Body of pancreas (tissue), 4 donors: ENCODE measurements at regions not wholly inside any gene's neighbourhood (a gene's known extent, or its start where the extent isn't known, plus 50 kb on each side); places are given as distances from the start of the nearest gene placed in this dataset.

Experiments
- CTCF ChIP-seq, 7 experiments: fragments of 450-650 bp in 4 of 7; fragments of 200-600 bp in 3 of 7; sonication (generic) in 3 of 7; IDR thresholded peaks; one replicate each; pipeline ENCODE4 v1.5.1; 2016 to 2019; ENCODE audit warnings: antibody characterized with exemption in 7 of 7
- POLR2A ChIP-seq, 3 donors: fragments of 450-650 bp; IDR thresholded peaks; one replicate each; pipeline ENCODE4 v1.6.1; 2016; ENCODE audit warnings: antibody characterized with exemption in 3 of 3, mild to moderate bottlenecking in 2 of 3

GRCh38 chr4:71133491-71133890 is 140.0 kb downstream of the DCK start:
- TF ChIP-seq CTCF (IDR thresholded peaks at IDR 0.05) (no peak), POLR2A (IDR thresholded peaks at IDR 0.05) (no peak)
